Panc1 (cell line): ENCODE measurements at regions not wholly inside any gene's neighbourhood (a gene's known extent, or its start where the extent isn't known, plus 50 kb on each side); places are given as distances from the start of the nearest gene placed in this dataset.

Experiments used
- CTCF ChIP-seq: fragments of 450-650 bp; IDR thresholded peaks from 2 replicates; pipeline ENCODE4 v1.5.1; 2017; ENCODE audit warnings: mild to moderate bottlenecking
- POLR2AphosphoS5 ChIP-seq: IDR thresholded peaks from 2 replicates; pipeline ENCODE4 v1.6.1; 2012; ENCODE audit warnings: mild to moderate bottlenecking, low read depth, low read length, moderate library complexity
- REST ChIP-seq, 2 experiments: IDR thresholded peaks; 2 replicates each; pipeline ENCODE4 v1.6.1; 2011 to 2012; ENCODE audit warnings: low read depth in 2 of 2, control low read depth in 1 of 2, low read length in 1 of 2, mild to moderate bottlenecking in 1 of 2, moderate library complexity in 1 of 2; ENCODE audit not compliant: insufficient read depth in 1 of 2

- no peak for TF ChIP-seq POLR2AphosphoS5
- no peak for TF ChIP-seq REST (IDR thresholded peaks at IDR 0.05; ENCODE audit: insufficient read depth in 1 of 2, low read depth in 2 of 2, low read length in 1 of 2)
- TF ChIP-seq CTCF, result no peak
Measured at GRCh38 chr4:30473225-30473624, 246.9 kb upstream of the PCDH7 start.
